Dedifferentiated amniotic fluid mesenchymal stem cell (primary cell): ENCODE measurements at regions not wholly inside any gene's neighbourhood (a gene's known extent, or its start where the extent isn't known, plus 50 kb on each side); places are given as distances from the start of the nearest gene placed in this dataset.
A peak's percentile ranks its signal among the peaks of the same experiment; 100 is the strongest.

Source experiments
- DNase-seq: peaks from one replicate; pipeline ENCODE4 v3.0.0-alpha.2; 2016; ENCODE audit errors: extremely low spot score

- DNase-seq: no peak
Observed at GRCh38 chr6:44634321-44634720, 246.8 kb downstream of the CDC5L start.

GRCh38 chr6:44635486-44635885 is 248.0 kb downstream of the CDC5L start:
- no peak for DNase-seq

- DNase-seq: no peak
Observed at GRCh38 chr6:44636561-44637248, 249.2 kb downstream of the CDC5L start.

- no peak for DNase-seq
Observed at GRCh38 chr6:44641344-44642031, 254.0 kb downstream of the CDC5L start.

- no peak for DNase-seq
Observed at GRCh38 chr6:44642349-44642748, 254.8 kb downstream of the CDC5L start.

- no peak for DNase-seq
Observed at GRCh38 chr6:44642870-44643522, 255.5 kb downstream of the CDC5L start.

- DNase-seq: no peak
Observed at GRCh38 chr6:44645276-44645675, 257.8 kb downstream of the CDC5L start.

- DNase-seq: no peak
Observed at GRCh38 chr6:44646355-44646754, 258.8 kb downstream of the CDC5L start.

GRCh38 chr6:44649365-44650025 is 262.0 kb downstream of the CDC5L start:
- DNase-seq: no peak

GRCh38 chr6:44650495-44650894 is 263.0 kb downstream of the CDC5L start:
- DNase-seq: no peak

- no peak for DNase-seq
Observed at GRCh38 chr6:44650947-44651346, 263.4 kb downstream of the CDC5L start.

- DNase-seq: no peak
Observed at GRCh38 chr6:44651604-44652003, 264.1 kb downstream of the CDC5L start.

GRCh38 chr6:44652547-44652946 is 265.0 kb downstream of the CDC5L start:
- no peak for DNase-seq

GRCh38 chr6:44653091-44653490 is 265.6 kb downstream of the CDC5L start:
- DNase-seq: no peak

- DNase-seq: no peak
Observed at GRCh38 chr6:44653761-44654218, 266.3 kb downstream of the CDC5L start.

GRCh38 chr6:44655412-44656342 is 268.2 kb downstream of the CDC5L start:
- DNase-seq: peak; percentile 35

GRCh38 chr6:44656691-44657090 is 269.2 kb downstream of the CDC5L start:
- DNase-seq: no peak

- DNase-seq: no peak
Observed at GRCh38 chr6:44657206-44657819, 269.8 kb downstream of the CDC5L start.

GRCh38 chr6:44658571-44658970 is 271.1 kb downstream of the CDC5L start:
- no peak for DNase-seq

- DNase-seq: no peak
Observed at GRCh38 chr6:44659726-44660125, 272.2 kb downstream of the CDC5L start.
